ENCODE measurements at regions not wholly inside any gene's neighbourhood (a gene's known extent, or its start where the extent isn't known, plus 50 kb on each side); places are given as distances from the start of the nearest gene placed in this dataset.
"Not testable (repeated sequence)": the region's sequence is repeated elsewhere in the genome, so short reads cannot be mapped to it uniquely, and the experiment has no call there.

GRCh38 chr7:91620827-91621226, 259.7 kb downstream of the MTERF1 start:
- Histone ChIP-seq H3K4me3 (ENCODE audit: low read depth, low read length) (no peak overlapping the region), H3K4me1 (ENCODE audit: control insufficient read depth, insufficient read depth, low read length) (no peaks in the 10 kb centered on the region), H3K9me3 (ENCODE audit: control insufficient read depth, insufficient read depth, low read depth, low read length) (no peaks in the 10 kb centered on the region), H3K27ac (ENCODE audit: extremely low read depth, low read depth, low read length) (no peak overlapping the region), H3K36me3 (ENCODE audit: control insufficient read depth in 2 of 2, insufficient read depth in 1 of 2, low read length in 2 of 2) (no peaks in the 10 kb centered on the region)
- TF ChIP-seq KLF9 (tag by site-specific recombination; IDR thresholded peaks at IDR 0.05; ENCODE audit: low read depth) (no peak), ZNF843 (tag by site-specific recombination; IDR thresholded peaks at IDR 0.05) (no peak), ZNF175 (tag by site-specific recombination; IDR thresholded peaks at IDR 0.05) (no peak), ZNF292 (tag by site-specific recombination; IDR thresholded peaks at IDR 0.05; ENCODE audit: borderline replicate concordance, low read depth) (no peak), ZNF121 (tag by site-specific recombination; IDR thresholded peaks at IDR 0.05) (no peak), ZNF473 (tag by site-specific recombination; IDR thresholded peaks at IDR 0.05) (no peak)
- TF ChIP-seq, protein P1, sequence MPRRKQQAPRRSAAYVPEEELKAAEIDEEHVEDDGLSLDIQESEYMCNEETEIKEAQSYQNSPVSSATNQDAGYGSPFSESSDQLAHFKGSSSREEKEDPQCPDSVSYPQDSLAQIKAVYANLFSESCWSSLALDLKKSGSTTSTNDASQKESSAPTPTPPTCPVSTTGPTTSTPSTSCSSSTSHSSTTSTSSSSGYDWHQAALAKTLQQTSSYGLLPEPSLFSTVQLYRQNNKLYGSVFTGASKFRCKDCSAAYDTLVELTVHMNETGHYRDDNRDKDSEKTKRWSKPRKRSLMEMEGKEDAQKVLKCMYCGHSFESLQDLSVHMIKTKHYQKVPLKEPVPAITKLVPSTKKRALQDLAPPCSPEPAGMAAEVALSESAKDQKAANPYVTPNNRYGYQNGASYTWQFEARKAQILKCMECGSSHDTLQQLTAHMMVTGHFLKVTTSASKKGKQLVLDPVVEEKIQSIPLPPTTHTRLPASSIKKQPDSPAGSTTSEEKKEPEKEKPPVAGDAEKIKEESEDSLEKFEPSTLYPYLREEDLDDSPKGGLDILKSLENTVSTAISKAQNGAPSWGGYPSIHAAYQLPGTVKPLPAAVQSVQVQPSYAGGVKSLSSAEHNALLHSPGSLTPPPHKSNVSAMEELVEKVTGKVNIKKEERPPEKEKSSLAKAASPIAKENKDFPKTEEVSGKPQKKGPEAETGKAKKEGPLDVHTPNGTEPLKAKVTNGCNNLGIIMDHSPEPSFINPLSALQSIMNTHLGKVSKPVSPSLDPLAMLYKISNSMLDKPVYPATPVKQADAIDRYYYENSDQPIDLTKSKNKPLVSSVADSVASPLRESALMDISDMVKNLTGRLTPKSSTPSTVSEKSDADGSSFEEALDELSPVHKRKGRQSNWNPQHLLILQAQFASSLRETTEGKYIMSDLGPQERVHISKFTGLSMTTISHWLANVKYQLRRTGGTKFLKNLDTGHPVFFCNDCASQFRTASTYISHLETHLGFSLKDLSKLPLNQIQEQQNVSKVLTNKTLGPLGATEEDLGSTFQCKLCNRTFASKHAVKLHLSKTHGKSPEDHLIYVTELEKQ (tag by site-specific recombination; IDR thresholded peaks at IDR 0.05; ENCODE audit: borderline replicate concordance), result no peak
- ChIA-PET POLR2A (no interaction called here), CTCF (no interaction called here)

DNA sequence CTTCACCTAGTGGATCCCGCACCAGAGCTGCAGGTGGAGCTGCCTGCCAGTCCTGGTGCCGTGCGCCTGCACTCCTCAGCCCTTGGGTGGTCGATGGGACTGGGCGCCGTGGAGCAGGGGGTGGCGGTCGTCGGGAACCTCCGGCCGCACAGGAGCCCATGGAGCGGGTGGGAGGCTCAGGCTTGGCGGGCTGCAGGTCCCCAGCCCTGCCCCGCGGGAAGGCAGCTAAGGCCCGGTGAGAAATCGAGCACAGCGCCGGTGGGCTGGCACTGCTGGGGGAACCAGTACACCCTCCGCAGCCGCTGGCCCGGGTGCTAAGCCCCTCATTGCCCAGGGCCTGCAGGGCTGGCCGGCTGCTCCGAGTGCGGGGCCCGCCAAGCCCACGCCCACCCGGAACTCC, 253.2 kb downstream of the MTERF1 start:
- H3K4me3 ChIP-seq (ENCODE audit: low read depth, low read length); POLR2A ChIA-PET; H3K27ac ChIP-seq (ENCODE audit: extremely low read depth, low read depth, low read length); H3K9me3 ChIP-seq (ENCODE audit: control insufficient read depth, insufficient read depth, low read depth, low read length); H3K4me1 ChIP-seq (ENCODE audit: control insufficient read depth, insufficient read depth, low read length); H3K36me3 ChIP-seq (ENCODE audit: control insufficient read depth in 2 of 2, insufficient read depth in 1 of 2, low read length in 2 of 2): not testable (repeated sequence)
- CTCF ChIA-PET, result interaction anchor here (0.6 kb wide), 1 partner anchor 1350 kb away, joined by 3 read pairs; no protein-coding TSS in a partner anchor

GRCh38 chr7:91628742-91629141, 251.8 kb downstream of the MTERF1 start:
- Histone ChIP-seq H3K4me1 (ENCODE audit: control insufficient read depth, insufficient read depth, low read length) (peaks cover 7% of the 10 kb centered on the region; the same call in 1 of the 2 replicates), H3K36me3 (ENCODE audit: control insufficient read depth in 2 of 2, insufficient read depth in 1 of 2, low read length in 2 of 2) (no peaks in the 10 kb centered on the region), H3K4me3 (ENCODE audit: low read depth, low read length) (no peak overlapping the region), H3K9me3 (ENCODE audit: control insufficient read depth, insufficient read depth, low read depth, low read length) (no peaks in the 10 kb centered on the region), H3K27ac (ENCODE audit: extremely low read depth, low read depth, low read length) (no peak overlapping the region)
- ChIA-PET CTCF (interaction anchor here (0.7 to 1.0 kb wide), 2 partner anchors 539 to 592 kb away, joined by 3 read pairs; no protein-coding TSS in a partner anchor), POLR2A (no interaction called here)
- TF ChIP-seq ZNF211 (tag by site-specific recombination; IDR thresholded peaks at IDR 0.05; ENCODE audit: low read depth), result no peak
- TF ChIP-seq ZNF140 (tag by site-specific recombination; IDR thresholded peaks at IDR 0.05), result no peak
- TF ChIP-seq, protein P1 (tag by site-specific recombination; IDR thresholded peaks at IDR 0.05; ENCODE audit: borderline replicate concordance), result no peak
- TF ChIP-seq ZNF138 (tag by site-specific recombination; IDR thresholded peaks at IDR 0.05; ENCODE audit: borderline replicate concordance), result no peak
- peak; percentile 67 for TF ChIP-seq FEZF1 (tag by site-specific recombination; IDR thresholded peaks at IDR 0.05)
- TF ChIP-seq, protein P2, sequence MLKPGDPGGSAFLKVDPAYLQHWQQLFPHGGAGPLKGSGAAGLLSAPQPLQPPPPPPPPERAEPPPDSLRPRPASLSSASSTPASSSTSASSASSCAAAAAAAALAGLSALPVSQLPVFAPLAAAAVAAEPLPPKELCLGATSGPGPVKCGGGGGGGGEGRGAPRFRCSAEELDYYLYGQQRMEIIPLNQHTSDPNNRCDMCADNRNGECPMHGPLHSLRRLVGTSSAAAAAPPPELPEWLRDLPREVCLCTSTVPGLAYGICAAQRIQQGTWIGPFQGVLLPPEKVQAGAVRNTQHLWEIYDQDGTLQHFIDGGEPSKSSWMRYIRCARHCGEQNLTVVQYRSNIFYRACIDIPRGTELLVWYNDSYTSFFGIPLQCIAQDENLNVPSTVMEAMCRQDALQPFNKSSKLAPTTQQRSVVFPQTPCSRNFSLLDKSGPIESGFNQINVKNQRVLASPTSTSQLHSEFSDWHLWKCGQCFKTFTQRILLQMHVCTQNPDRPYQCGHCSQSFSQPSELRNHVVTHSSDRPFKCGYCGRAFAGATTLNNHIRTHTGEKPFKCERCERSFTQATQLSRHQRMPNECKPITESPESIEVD (tag by site-specific recombination; IDR thresholded peaks at IDR 0.05), result peak; percentile 51; the same call in 1 of the 2 replicates
